HG03025 (cell line): ENCODE measurements at regions not wholly inside any gene's neighbourhood (a gene's known extent, or its start where the extent isn't known, plus 50 kb on each side); places are given as distances from the start of the nearest gene placed in this dataset.

Experiments used
- ATAC-seq: cut with Tn5 transposase; IDR thresholded peaks from one replicate; pipeline ENCODE4 v1.9.1; 2021; ENCODE audit warnings: mild to moderate bottlenecking, moderate library complexity; ENCODE audit not compliant: unreplicated experiment, low FRiP score

DNA sequence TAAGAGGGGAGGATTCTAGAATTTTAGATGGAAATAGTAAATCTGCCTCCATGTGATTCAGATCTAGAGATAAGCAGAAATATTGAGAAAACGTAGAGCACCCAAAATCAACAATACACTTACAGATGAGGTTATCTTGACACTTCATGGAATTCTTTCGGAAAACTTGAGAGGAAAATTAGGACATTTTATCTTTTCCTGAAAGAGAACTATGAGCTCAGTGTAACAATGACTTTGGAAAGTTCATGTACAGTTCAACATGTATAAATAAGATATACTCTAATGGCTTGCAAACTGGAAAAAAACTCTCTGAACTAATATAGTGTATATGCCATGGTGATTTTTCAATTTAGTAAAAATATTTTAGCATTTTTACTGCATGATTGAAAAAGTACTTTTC lies 338.1 kb upstream of the NEGR1 start:
- no peak for ATAC-seq

DNA sequence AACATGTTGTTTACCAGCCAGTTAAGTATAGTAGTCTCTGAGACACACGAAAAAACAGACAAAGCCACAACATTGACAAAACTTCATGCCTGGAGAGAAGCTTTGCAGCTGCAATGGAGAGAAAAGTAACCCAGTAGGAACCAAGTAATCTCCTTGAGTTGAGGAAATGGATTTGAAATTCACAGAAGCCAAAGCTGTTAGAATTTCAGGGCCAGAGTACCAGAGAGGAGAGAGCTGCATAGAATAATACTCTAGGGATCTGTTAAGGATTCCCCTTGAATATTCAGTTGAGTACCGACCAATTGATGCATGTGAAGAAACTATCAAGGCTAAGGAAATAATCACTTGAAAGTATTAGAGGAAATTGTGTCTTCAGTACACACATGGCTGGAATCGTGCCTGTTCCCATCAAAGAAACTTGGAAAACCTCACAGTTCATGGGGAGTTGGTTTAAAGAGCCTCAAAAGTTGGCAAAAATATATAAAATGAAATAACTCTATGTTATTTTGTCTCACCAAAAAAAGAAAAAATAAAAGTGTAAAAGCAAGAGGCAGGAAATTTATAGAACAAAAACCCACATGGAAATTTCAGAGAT lies 324.0 kb upstream of the NEGR1 start:
- ATAC-seq, result no peak

DNA sequence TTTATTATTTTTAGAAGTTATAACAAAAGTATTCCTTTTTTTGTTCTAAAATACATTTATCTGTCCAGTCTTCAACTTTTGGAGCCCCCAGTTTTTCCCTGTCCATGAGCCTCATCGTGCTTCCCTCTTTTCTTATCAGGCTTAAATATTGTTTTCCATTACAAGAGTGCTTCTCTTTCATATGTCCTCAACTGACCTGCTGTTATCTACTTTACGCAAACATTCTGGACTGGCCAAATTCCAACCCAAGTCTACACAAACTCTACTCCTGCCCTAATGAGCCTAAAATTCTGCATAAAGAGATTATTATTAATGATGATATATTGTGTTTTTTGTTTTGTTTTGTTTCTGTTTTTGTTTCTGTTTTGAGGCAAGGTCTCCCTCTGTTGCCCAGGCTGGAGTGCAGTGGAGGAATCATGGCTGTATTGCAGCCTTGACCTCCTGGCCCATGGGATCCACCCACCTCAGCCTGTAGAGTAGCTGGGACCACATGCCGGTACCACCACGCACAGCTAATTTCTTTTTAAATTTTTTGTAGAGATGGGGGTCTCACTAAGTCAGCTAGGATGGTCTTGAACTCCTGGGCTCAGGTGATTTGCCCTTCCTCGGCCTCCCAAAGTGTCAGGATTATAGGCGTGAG lies 318.8 kb upstream of the NEGR1 start:
- no peak for ATAC-seq

DNA sequence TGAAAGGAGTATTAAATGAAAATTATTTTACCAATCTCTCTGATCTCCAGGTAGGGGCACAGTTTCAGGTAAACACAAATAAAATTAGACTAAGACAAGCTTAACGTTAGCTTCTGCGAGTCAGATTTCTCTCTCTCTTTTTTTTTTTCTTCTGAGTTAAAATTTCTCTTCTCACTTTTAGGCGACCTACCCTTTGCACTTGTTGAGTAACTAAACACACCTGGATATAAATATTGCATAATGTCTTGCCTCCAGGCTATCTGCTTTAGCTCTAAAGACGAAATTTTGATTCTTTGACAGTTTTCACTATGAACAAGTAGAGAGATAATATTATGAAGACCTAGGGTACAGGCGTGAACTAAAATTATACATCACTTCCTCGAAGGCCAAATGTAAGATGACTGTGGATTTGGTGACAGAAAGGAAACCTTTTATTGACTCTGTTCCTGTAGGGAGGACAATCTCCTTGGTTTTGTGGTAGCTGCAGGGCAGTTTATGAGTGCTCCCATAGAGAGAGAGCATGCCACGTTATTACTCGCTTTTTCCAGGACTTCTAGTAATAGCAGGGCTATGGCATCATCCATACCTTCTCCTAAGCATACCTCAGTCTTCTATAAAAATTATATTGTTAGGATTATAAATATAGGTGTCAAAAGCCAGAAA lies 303.8 kb upstream of the NEGR1 start:
- no peak for ATAC-seq

DNA sequence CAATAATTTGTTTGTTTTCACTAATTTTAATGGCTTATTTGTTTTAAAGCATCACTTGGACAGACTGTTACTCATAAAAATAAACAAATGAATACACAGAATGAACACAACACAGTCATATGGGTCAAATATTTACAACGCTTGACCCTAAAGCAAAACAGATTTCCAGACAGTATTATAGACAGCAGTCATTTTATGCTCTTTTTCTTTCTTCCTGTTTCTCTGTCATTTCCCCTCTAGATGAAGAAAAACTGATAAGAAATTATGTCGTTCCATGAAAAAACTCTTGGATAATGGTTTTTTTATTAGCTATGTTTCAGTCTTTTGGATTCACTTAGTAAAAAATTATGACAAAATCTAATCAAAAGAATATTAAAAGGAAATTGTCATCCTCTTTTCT lies 297.3 kb upstream of the NEGR1 start:
- ATAC-seq, result no peak

DNA sequence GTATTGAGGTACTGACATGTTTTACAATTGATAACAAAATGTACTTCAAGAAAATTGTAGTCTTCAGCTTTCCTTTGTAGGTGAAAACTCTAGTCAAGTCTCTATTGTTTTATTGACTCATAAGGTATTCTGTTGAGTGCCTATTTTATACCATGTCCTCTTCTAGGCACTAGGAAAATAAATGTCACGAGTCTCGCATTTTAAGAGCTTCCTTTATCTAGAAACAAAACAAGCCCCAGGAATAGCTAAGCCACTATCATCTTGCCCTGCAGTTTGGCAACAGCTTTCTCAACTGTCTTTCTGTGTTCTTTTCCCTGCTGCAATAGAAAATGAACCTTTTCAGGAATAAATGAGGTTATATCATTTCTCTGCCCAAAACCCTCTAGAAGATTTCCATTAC lies 288.5 kb upstream of the NEGR1 start:
- ATAC-seq, result no peak

DNA sequence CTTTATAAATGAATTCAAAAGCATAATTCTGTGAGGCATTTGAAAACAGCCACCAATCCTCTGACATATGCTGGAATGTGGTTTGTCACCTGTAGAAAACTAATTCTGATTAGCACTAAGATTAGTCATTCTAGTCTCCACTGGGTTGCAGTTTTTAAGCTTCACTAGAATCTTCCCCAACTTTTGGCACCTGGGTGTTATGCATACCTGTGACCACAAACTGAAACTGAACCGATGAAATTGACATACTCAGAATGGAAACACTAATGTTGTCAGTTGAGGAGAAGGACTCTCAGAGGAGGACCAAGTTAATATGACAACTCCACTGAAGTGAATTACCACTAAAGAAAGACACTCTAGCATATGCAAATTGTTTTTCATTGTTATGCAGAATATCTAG lies 285.8 kb upstream of the NEGR1 start:
- peak; percentile 67 for ATAC-seq

DNA sequence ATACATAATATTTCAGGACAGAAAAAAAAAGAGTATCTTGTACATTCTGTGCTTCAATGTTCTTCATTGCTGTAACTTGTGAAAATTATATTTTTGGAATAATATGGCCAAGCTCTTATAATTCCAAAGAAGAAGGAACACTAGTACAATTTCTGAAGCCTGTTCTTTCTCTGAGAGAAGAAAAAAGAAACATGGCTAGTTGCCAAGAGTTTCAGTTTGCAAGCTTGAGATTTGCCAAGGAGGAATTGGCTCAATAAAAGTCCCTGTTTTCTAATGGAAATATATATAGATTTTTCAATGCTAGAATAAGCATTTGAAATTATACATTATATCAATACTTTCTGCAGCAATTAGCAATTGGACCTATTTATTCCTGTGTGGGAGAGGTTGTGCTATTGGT lies 285.2 kb upstream of the NEGR1 start:
- ATAC-seq, result no peak

DNA sequence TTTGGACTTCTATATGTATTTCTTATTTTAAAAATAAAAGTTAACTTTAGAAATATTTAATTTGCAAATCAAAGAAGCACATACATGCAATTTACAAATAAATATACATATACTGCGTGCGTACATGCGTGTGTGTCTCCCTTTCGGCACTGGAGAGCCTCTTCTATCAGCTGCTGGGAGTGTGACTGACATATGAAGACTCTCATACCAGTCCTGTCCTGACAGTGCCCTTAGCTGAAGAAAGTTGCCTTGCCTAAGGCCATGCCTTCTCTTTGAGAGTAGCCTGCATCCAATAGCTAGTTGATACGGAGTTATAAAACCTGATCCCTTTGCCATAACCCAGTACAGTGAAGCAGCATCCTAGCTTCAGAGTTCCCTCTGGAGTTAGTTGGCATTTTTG lies 282.4 kb upstream of the NEGR1 start:
- ATAC-seq, result no peak

DNA sequence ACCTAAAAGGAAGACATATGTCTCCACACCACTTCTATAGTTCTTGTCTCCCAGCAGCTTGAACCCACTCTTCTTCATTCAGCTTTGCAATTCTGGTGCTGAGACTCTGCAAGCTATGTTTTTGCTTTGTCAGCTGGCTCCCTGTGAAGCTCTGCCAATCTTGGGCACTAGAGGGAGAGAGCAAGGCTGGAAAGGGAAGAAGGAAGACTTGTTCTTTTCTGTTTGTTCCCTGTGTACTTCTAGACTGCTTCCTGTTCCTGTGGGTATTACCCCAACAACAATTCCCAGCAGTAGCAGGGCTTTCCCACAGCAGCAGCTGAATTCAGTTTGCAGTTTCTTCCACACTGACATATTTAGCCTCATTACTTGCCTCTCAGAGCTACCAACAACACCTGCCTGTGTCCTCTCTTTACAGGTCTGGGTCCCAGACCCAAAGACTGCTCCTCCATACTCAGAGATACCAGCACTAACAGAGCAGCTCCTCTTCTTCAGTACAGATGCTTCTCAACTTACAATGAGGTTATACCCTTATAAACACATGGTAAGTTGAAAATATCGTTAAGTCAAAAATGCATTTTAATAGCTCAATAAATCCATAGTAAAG lies 275.2 kb upstream of the NEGR1 start:
- no peak for ATAC-seq

DNA sequence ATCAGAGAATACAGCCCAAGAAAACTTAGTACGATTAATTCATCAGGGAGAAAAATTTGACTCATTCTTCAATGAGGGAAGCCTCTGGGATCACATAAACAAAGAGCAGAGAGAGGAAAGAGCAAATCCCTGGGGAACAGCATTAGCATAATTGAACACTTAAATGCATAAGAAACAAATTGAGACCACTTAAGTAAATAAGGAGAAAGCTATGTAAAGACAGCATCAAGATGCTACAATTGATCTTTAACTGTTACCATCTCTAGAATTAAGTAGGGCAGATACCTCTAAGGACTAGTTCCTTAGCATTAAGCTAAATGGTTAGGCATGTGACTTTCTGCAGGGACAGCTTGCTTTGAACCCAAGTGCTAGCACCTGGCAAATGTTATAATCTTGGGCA lies 265.1 kb upstream of the NEGR1 start:
- no peak for ATAC-seq

DNA sequence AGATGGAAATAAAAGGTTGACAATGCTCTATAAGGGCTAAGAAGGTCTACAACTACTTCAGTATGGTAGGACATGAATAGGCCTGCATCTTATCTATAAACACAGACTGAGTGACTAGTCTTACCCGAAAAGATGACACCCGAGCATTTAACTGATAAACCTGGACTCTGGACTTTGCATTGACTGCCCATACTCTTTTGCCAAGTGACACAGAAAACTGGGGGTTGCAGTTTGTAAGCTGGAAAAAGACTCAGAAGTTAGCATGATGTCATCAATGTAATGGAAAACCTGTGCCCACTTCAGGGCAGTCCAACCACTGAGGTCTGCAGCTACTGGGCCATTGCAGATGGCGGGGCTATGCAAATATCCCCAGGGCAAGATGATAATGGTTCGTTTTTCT lies 258.3 kb upstream of the NEGR1 start:
- no peak for ATAC-seq

DNA sequence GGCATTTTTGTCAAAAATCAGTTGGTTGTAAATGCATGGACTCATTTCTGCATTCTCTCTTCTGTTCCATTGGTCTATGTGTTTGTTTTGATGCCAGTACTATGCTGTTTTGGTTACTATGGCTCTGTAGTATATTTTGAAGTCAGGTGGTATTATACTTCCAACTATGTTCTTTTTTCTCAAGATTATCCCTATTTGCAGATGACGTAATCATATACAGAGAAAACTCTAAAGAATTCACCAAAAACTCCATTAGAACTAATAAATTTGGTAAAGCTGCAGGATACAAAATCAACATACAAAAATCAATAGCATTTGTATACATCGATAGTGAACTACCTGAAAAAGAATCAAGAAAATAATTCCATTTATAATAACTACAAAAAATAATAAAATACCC lies 253.1 kb upstream of the NEGR1 start:
- no peak for ATAC-seq

DNA sequence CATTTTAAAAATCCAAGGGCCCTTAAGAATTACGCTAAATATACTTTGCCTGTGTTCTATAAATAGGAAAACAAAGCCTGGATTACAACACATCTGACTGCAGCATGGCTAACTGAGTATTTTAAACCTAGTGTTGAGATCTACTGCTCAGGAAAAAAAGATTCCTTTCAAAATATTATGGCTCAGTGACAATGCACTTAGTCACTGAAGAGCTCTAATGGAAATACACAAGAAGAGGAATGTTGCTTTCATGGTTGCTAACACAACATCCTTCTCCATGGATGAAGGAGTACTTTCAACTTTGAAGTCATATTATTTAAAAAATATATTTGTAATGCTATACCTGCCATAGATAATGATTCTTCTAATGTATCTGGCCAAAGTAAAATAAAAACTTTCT lies 248.3 kb upstream of the NEGR1 start:
- ATAC-seq, result no peak

DNA sequence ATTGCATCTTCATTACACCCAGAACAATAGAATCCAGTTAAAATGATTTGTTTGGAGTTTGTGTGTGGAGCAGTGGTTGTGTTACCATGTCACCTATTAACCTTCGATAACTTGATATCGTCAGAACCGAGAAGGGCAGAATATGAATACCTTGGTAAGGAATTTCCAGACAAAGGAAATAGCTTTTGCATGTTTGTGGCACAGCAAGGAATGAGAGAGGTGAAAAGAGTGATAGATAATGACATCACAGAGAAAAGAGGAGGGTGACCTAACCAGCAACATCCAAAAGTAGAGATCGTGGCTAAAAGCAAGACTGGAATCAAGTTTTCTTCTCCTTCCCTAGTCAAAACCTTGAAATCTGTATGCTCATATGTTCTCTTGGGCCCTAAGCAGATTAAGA lies 244.6 kb upstream of the NEGR1 start:
- ATAC-seq, result no peak

DNA sequence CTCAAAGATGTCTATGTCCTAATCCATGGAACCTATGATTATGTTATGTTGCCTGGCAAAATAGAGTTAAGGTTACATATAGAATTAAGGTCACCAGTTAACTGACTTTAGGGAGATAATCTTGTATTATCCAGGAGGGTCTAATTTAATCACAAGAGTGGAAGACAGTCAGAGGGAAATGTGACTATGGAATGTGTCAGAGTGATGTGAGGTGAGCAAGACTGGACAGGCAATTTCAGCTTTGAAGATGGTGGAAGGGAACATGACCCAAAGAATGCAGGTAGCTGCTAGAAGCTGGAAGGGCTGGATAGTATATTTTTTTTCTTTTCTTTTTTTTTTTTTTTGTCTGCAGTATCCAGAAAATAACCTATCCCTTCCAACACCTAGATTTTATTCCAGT lies 241.7 kb upstream of the NEGR1 start:
- no peak for ATAC-seq

DNA sequence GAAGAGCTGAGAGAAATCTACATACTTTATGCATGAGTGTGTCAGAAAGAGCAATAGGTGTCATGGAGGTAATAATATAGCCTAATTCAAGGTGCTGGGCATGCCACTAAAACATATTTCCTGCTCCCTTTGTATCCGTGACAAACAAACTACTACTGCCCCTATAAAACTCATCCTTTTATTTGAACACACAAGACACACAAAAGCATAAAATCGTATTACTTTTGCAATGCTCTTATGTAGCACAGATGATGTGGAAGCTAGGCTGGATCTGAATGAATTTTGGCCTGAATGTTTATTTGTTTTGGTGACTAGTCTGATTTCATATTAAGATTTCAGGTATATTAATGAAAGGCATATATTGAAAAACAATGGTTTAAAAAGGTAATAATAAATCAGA lies 239.3 kb upstream of the NEGR1 start:
- no peak for ATAC-seq

DNA sequence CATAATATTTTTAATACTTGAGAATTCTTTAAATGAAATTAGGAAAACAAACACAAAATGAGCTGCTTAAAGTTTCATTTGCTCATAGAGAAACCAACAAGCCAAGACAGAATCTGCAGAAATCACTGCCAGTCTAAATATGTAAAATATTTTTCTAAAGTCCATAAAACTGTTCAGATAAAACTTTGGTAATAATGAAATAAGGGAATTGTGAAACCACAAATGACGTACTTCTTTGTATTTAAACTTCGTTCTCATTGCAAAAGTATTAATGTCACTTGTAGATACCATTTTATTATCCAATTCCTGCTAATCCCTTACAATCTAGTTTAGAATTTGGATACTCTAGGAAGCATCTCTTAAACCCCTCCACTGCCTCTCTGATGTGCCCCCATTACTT lies 234.5 kb upstream of the NEGR1 start:
- no peak for ATAC-seq

DNA sequence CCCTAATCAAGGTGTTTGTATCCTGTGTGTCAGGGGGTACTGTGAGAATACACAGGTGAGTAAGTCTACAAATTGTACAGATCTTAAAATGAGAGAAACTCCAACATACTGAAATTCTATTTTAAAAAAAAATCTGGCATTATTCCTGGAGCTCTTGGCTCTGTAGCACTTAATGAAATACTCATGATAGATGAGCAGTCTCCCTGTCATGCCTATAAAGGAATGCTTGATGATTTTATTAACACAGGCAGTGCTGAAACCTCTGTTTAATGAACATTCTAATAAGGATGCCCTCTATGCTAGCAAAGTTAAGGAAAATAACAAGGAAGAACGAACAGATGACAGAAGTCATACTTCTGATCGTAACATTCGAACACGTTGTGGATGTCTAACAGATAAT lies 233.9 kb upstream of the NEGR1 start:
- no peak for ATAC-seq

DNA sequence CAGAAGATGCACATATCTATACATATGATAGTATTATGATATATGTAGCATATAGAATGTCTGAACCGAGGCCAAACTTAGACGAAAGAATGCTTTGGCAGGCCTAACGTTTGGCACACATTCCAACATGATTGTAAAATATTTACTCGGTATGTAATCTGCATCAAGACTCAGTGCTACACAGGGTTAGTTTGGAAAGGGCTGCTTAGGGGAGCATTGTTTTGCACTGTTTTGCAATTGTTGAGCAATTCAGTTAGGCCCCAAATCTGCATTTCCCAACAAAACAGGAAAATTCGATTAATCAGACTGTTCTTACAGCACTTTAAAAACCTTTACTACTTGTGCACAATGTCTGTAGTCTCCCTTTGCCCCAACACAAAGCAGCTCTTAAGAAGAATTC lies 216.0 kb upstream of the NEGR1 start:
- ATAC-seq, result no peak

DNA sequence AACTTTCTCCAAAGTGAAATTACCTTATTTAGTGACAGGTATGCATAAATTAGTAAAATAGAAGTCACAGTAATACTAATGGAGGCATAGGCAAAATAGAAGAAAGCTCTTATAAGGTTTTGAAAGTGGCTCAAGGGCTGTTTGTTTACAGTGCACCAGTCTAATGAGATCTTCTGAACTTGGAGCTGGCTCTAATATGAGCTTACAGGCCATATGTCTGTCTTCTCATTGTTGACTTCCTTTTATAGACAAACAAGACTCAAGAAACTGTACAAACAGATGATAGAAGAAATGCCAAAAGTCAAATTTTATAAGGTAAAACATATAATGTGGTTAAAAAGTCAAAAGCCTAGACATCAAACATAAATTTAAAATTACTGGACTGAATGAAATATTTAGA lies 207.5 kb upstream of the NEGR1 start:
- ATAC-seq, result no peak

DNA sequence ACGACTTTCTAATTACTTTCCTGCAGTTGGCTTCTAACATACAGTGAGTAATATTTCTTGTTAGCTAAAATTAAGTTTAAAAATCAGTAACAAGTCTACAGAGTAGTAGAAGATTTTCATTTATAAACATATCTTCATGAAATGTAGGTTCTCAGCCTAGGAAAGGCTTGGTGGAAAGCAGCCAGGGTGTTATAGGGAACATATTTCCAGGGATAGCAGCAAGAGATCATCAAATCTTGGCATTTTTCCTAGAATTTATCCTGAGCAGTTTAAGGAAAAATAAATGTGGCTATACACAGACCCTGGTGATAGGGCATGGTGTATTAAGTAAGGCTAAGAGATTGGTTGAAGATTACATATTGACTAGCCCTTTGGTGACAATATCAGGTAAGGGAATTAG lies 203.5 kb upstream of the NEGR1 start:
- ATAC-seq, result no peak
